Body of pancreas (tissue), 4 donors: ENCODE measurements at regions not wholly inside any gene's neighbourhood (a gene's known extent, or its start where the extent isn't known, plus 50 kb on each side); places are given as distances from the start of the nearest gene placed in this dataset.

Source experiments
- POLR2A ChIP-seq, 3 donors: fragments of 450-650 bp; IDR thresholded peaks; one replicate each; pipeline ENCODE4 v1.6.1; 2016; ENCODE audit warnings: antibody characterized with exemption in 3 of 3, mild to moderate bottlenecking in 2 of 3
- TF ChIP-seq, protein P1 (sequence below), 7 experiments: fragments of 450-650 bp in 4 of 7; fragments of 200-600 bp in 3 of 7; sonication (generic) in 3 of 7; IDR thresholded peaks; one replicate each; pipeline ENCODE4 v1.5.1; 2016 to 2019; ENCODE audit warnings: antibody characterized with exemption in 7 of 7

DNA sequence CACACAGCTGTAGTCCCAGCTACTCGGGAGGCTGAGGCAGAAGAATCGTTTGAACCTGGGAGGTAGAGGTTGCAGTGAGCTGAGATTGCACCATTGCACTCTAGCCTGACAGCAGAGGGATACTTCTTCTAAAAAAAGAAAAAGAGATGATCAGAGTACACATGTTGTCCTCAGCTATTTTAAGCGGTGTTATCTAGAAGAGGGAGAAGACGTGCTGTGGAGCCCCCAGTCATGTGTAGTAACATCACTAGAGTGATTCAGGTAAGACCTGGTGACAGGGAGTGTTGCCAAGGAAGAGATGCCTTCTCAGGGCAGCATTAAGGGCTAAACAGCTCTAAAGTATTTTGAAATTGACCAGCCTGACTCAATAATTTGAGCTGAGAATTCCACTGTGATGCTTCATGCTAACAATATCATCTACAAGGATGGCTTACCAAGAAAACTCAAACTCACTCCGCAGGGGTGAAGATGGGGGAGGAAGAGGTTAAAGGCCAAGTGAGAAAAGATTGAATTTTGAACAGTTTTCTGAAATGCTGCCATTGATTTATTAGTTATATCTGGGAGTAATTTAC is 97.4 kb downstream of the KLF6 start:
- TF ChIP-seq, protein P1, sequence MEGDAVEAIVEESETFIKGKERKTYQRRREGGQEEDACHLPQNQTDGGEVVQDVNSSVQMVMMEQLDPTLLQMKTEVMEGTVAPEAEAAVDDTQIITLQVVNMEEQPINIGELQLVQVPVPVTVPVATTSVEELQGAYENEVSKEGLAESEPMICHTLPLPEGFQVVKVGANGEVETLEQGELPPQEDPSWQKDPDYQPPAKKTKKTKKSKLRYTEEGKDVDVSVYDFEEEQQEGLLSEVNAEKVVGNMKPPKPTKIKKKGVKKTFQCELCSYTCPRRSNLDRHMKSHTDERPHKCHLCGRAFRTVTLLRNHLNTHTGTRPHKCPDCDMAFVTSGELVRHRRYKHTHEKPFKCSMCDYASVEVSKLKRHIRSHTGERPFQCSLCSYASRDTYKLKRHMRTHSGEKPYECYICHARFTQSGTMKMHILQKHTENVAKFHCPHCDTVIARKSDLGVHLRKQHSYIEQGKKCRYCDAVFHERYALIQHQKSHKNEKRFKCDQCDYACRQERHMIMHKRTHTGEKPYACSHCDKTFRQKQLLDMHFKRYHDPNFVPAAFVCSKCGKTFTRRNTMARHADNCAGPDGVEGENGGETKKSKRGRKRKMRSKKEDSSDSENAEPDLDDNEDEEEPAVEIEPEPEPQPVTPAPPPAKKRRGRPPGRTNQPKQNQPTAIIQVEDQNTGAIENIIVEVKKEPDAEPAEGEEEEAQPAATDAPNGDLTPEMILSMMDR (IDR thresholded peaks at IDR 0.05): no peak
- no peak for TF ChIP-seq POLR2A (IDR thresholded peaks at IDR 0.05)
